MM.1S (cell line): ENCODE measurements at regions not wholly inside any gene's neighbourhood (a gene's known extent, or its start where the extent isn't known, plus 50 kb on each side); places are given as distances from the start of the nearest gene placed in this dataset.

Source experiments
- EZH2 ChIP-seq: fragments of 300-600 bp; sonication (generic); optimal IDR thresholded peaks from 2 replicates; pipeline ENCODE3; 2017; ENCODE audit warnings: low read depth, mild to moderate bottlenecking, antibody characterized with exemption, low read length, mixed read lengths
- EZH2phosphoT487 ChIP-seq: fragments of 300-600 bp; sonication (generic); IDR thresholded peaks from 2 replicates; pipeline ENCODE4 v1.6.1; 2018; ENCODE audit warnings: antibody characterized with exemption, low read length
- TF ChIP-seq, protein P1 (sequence below): fragments of 300-600 bp; sonication (generic); IDR thresholded peaks from 2 replicates; pipeline ENCODE4 v1.5.1; 2016; ENCODE audit warnings: antibody characterized with exemption, low read length, mixed read lengths

- TF ChIP-seq, protein P1, sequence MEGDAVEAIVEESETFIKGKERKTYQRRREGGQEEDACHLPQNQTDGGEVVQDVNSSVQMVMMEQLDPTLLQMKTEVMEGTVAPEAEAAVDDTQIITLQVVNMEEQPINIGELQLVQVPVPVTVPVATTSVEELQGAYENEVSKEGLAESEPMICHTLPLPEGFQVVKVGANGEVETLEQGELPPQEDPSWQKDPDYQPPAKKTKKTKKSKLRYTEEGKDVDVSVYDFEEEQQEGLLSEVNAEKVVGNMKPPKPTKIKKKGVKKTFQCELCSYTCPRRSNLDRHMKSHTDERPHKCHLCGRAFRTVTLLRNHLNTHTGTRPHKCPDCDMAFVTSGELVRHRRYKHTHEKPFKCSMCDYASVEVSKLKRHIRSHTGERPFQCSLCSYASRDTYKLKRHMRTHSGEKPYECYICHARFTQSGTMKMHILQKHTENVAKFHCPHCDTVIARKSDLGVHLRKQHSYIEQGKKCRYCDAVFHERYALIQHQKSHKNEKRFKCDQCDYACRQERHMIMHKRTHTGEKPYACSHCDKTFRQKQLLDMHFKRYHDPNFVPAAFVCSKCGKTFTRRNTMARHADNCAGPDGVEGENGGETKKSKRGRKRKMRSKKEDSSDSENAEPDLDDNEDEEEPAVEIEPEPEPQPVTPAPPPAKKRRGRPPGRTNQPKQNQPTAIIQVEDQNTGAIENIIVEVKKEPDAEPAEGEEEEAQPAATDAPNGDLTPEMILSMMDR, result no peak
- TF ChIP-seq EZH2, result no peak
- no peak for TF ChIP-seq EZH2phosphoT487
Observed at GRCh38 chr4:149902242-149902641, 86.6 kb upstream of the IQCM start.
